Pancreas (tissue), 10 donors: ENCODE measurements at regions not wholly inside any gene's neighbourhood (a gene's known extent, or its start where the extent isn't known, plus 50 kb on each side); places are given as distances from the start of the nearest gene placed in this dataset.

Experiments used
- ATAC-seq, 4 donors: fragments of 200-7000 bp; cut with Tn5 transposase; one replicate each; pipeline versions ENCODE4 v1.8.0 to v1.9.1; 2020; ENCODE audit warnings: mild to moderate bottlenecking in 4 of 4, moderate library complexity in 4 of 4
- DNase-seq, 6 donors: peaks; one replicate each; pipeline ENCODE4 v3.0.0-alpha.2; 2020
- FAIRE-seq: peaks from 2 replicates; lab custom pipeline; 2012; peaks lifted over from hg19 to GRCh38; lab: Jason Lieb, UNC
- H3K27ac ChIP-seq, 4 donors: fragments of 200-600 bp; sonication (generic); 1 replicate in 3 of 4; 2 replicates in 1 of 4; pipeline versions ENCODE4 v1.5.0 to v1.8.0; 2020
- H3K27me3 ChIP-seq, 4 donors: fragments of 200-600 bp; one replicate each; pipeline ENCODE4 v1.8.0; 2021
- H3K36me3 ChIP-seq, 3 donors: fragments of 200-600 bp; sonication (generic) in 1 of 3; one replicate each; pipeline versions ENCODE4 v1.5.0 to v1.8.0; 2020 to 2021
- H3K4me1 ChIP-seq, 3 donors: fragments of 200-600 bp; one replicate each; pipeline ENCODE4 v1.8.0; 2021
- H3K4me3 ChIP-seq, 4 donors: fragments of 200-600 bp; sonication (generic) in 2 of 4; one replicate each; pipeline versions ENCODE4 v1.5.0 to v1.8.0; 2020 to 2021
- H3K9me3 ChIP-seq, 4 donors: fragments of 200-600 bp; one replicate each; pipeline ENCODE4 v1.8.0; 2021
- WGBS, 2 donors: extraction: QIAGEN DNeasy Blood & Tissue Kit; methylation state at CpG; one replicate each; pipeline ENCODE4 v1.1.7; 2013; 5-methylcytosine and 5-hydroxymethylcytosine counted together
- intact Hi-C, 3 donors: fragments of 100-400 bp; cut with DNase I; formaldehyde crosslinking; loops; one replicate each; pipeline versions ENCODE4 v1.11.1 to v1.14.2; 2022
- TF ChIP-seq, protein P1 (sequence below), 4 donors: fragments of 200-600 bp; sonication (generic) in 3 of 4; IDR thresholded peaks; one replicate each; pipeline versions ENCODE4 v1.5.0 to v1.8.0; 2021; ENCODE audit warnings: antibody characterized with exemption in 4 of 4
- donor health status: healthy with polysubstance abuse.
- donor health status: DM: no; HTN: no; CAD: no; lungs with moderate emphysema.
- donor health status: DM: no; HTN: no; CAD: no.
- donor health status: control.
- donor health status: control.
- donor health status: Bipolar disorder and iron deficiency.
- donor health status: DM: yes; HTN: yes; CAD: no.
- donor health status: DM: no; HTN: no; CAD: no.
- donor health status: DM: no; HTN: no; CAD: no.
- donor health status: DM: yes; HTN: yes; CAD: no.

DNA sequence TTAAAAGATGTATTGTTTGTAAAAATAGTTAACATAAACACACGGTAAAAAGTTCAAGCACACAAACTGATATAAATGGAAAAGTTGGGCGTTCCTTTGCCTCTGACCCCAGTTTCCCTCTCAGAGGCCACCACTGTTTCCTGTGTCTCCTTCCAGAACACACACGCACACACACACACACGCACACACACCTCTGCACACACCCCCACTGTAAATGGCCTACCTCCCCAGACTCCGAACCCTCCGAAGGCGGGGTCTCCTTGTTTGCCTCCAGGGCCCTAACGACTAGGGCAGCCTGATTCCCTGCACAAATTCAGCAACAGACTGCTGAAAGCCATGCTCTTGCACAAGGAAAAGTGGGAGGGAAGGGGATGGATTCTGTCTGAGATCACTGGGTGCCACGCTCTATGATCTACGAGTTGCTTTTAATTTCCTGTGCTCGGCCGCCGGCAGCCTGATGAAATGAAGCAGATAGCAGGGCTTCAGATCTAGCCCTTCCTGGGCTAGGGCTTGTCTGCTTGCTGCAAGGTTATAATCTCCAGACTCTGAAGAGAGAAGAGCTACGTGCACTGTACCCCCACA is 184.0 kb upstream of the IL12B start:
- FAIRE-seq = no peak
- ATAC-seq = no peak
- Histone ChIP-seq H3K27ac (no peak overlapping the region), H3K4me1 (no peaks in the 10 kb centered on the region), H3K4me3 (no peak overlapping the region), H3K36me3 (no peaks in the 10 kb centered on the region), H3K27me3 (no peaks in the 10 kb centered on the region), H3K9me3 (no peaks in the 10 kb centered on the region)
- no peak for DNase-seq
- TF ChIP-seq, protein P1, sequence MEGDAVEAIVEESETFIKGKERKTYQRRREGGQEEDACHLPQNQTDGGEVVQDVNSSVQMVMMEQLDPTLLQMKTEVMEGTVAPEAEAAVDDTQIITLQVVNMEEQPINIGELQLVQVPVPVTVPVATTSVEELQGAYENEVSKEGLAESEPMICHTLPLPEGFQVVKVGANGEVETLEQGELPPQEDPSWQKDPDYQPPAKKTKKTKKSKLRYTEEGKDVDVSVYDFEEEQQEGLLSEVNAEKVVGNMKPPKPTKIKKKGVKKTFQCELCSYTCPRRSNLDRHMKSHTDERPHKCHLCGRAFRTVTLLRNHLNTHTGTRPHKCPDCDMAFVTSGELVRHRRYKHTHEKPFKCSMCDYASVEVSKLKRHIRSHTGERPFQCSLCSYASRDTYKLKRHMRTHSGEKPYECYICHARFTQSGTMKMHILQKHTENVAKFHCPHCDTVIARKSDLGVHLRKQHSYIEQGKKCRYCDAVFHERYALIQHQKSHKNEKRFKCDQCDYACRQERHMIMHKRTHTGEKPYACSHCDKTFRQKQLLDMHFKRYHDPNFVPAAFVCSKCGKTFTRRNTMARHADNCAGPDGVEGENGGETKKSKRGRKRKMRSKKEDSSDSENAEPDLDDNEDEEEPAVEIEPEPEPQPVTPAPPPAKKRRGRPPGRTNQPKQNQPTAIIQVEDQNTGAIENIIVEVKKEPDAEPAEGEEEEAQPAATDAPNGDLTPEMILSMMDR (IDR thresholded peaks at IDR 0.05) = no peak
- intact Hi-C loops = no loop called here
- 65 to 70% methylated on average over 14 of the region's 14 CpGs for WGBS, 2 donors

DNA sequence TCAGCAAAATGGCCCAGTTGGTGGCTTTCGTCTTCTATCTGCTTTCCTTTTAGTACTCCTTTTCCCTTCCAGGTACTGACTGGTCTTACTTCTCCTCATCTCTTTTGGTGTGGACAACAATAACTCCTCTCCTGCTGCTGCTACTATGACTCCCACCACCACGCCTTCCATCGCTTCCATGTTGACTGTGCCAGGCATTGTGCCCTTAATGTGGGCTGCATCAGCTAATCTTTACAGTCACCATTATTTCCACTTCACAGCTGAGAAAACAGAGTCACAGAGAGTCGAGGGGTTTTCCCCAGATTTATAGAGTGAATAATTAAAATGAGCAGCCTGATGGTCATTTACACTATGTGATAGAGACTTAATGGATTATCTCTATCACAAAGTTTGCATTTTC is 184.9 kb upstream of the IL12B start:
- TF ChIP-seq, protein P1 (IDR thresholded peaks at IDR 0.05) = no peak
- no peaks in the 10 kb centered on the region for H3K9me3 ChIP-seq
- no peak overlapping the region for H3K27ac ChIP-seq
- 69% methylated on average over 4 of the region's 4 CpGs for WGBS, 2 donors
- no peaks in the 10 kb centered on the region for H3K4me1 ChIP-seq
- H3K4me3 ChIP-seq = no peak overlapping the region
- no peaks in the 10 kb centered on the region for H3K27me3 ChIP-seq
- no peak for FAIRE-seq
- no peak for ATAC-seq
- no peak for DNase-seq
- H3K36me3 ChIP-seq = no peaks in the 10 kb centered on the region
- intact Hi-C loops = no loop called here

DNA sequence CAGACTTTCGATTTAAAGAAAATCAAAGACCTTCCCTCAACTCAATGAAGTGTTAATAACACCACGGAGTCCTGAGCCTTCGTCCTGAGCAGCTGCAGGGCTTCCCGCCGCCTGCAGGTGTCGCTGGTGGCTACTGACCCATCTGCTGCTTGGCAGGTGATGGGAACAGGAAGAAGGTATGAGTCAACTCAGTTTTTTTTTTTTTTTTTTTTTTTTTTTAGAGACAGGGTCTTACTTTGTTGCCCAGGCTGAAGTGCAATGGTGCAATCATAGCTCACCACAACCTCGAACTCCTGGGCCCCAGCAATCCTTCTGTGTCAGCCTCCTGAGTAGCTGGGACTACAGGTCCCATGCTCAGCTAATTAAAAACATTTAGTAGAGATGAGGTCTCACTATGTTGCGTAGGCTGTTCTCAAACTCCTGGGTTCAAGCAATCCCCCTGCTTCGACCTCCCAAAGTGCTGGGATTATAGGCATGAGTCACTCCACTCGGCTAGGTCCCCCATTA is 185.7 kb upstream of the IL12B start:
- intact Hi-C loops = no loop called here
- TF ChIP-seq, protein P1 (IDR thresholded peaks at IDR 0.05) = peak; percentile 49 to 75 (median 71)
- H3K27ac ChIP-seq = no peak overlapping the region
- H3K4me1 ChIP-seq = no peaks in the 10 kb centered on the region
- ATAC-seq (peak; percentile 84 to 94 (median 90)), DNase-seq (peak in 5 of 6 donors; percentile 40 to 84 (median 73)), FAIRE-seq (no peak)
- H3K4me3 ChIP-seq = no peak overlapping the region
- no peaks in the 10 kb centered on the region for H3K27me3 ChIP-seq
- 24 to 27% methylated on average over 10 of the region's 10 CpGs for whole genome bisulfite sequencing, 2 donors
- H3K9me3 ChIP-seq = no peaks in the 10 kb centered on the region
- H3K36me3 ChIP-seq = no peaks in the 10 kb centered on the region

DNA sequence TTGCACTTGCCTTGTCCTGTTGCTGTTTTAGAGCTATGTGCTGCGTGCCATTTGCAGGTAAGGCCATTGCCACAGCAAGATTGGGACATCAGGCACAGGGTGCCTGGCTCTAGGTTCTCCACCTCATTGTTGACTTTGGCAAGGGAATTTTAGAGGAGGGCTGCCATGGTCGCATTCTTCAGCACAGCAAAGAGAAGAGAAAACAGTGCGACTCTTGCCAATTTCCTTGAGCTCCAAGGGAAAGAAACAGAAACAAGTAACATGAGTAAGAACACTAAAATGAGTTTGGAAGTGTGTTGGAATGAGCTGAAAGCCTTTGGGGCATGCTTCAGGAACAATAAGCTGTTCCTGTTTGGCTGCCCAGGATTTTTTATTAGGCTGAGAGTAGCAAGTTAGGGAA is 188.1 kb upstream of the IL12B start:
- TF ChIP-seq, protein P1 (IDR thresholded peaks at IDR 0.05) = no peak
- no peak for DNase-seq
- peak in 3 of 4 donors; percentile 18 to 75 (median 31) for ATAC-seq
- no peak overlapping the region for H3K27ac ChIP-seq
- intact Hi-C loops = no loop called here
- no peaks in the 10 kb centered on the region for H3K27me3 ChIP-seq
- 43 to 45% methylated on average over 3 of the region's 3 CpGs for WGBS, 2 donors
- H3K9me3 ChIP-seq = no peaks in the 10 kb centered on the region
- no peaks in the 10 kb centered on the region for H3K36me3 ChIP-seq
- H3K4me1 ChIP-seq = no peaks in the 10 kb centered on the region
- FAIRE-seq = no peak
- H3K4me3 ChIP-seq = no peak overlapping the region

DNA sequence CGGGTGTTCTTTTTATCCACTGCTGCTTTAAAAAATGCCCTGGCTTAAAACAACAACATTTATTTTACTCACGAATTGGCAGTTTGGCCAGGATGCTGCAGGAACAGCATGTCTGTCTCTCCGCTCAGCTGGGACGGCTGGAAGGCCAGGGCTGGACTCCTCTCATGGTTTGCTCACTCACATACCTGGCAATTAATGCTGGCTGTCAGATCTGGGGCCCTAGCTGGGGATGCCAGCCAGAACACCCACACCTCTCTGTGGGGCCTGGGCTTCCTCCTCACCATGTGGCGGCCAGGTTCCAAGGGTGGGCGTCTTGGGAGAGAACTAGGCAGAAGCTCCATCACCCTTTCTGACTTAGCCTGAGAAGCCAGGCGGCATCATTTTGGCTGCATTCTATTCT is 189.1 kb upstream of the IL12B start:
- Histone ChIP-seq H3K4me3 (no peak overlapping the region), H3K9me3 (no peaks in the 10 kb centered on the region), H3K27me3 (no peaks in the 10 kb centered on the region), H3K36me3 (no peaks in the 10 kb centered on the region), H3K4me1 (no peaks in the 10 kb centered on the region), H3K27ac (no peak overlapping the region)
- intact Hi-C loops = no loop called here
- DNase-seq (no peak), FAIRE-seq (no peak), ATAC-seq (no peak)
- TF ChIP-seq, protein P1 (IDR thresholded peaks at IDR 0.05) = no peak
- WGBS, 2 donors = 56 to 58% methylated on average over 7 of the region's 7 CpGs
